ENCODE measurements at regions not wholly inside any gene's neighbourhood (a gene's known extent, or its start where the extent isn't known, plus 50 kb on each side); places are given as distances from the start of the nearest gene placed in this dataset.

- Histone ChIP-seq H3K4me1 (no peaks in the 10 kb centered on the region), H3K27ac (no peak overlapping the region), H3K9me3 (no peaks in the 10 kb centered on the region), H3K36me3 (no peaks in the 10 kb centered on the region), H3K4me3 (no peak overlapping the region), H3K27me3 (no peaks in the 10 kb centered on the region)
- ATAC-seq (ENCODE audit: low FRiP score in 2 of 2) = no peak
- no peak for DNase-seq
- WGBS, 2 donors = 89 to 94% methylated on average over 3 of the region's 3 CpGs
- TF ChIP-seq CTCF (IDR thresholded peaks at IDR 0.05) (no peak), POLR2A (IDR thresholded peaks at IDR 0.05) (no peak), EP300 (IDR thresholded peaks at IDR 0.05) (no peak), POLR2AphosphoS5 (IDR thresholded peaks at IDR 0.05) (no peak)
These were observed 634.0 kb downstream of the OTOL1 start for GRCh38 chr3:162130582-162130981.

- H3K4me3 ChIP-seq = no peak overlapping the region
- TF ChIP-seq EP300 (IDR thresholded peaks at IDR 0.05) (no peak), CTCF (IDR thresholded peaks at IDR 0.05) (no peak), POLR2AphosphoS5 (IDR thresholded peaks at IDR 0.05) (no peak), POLR2A (IDR thresholded peaks at IDR 0.05) (no peak)
- no peaks in the 10 kb centered on the region for H3K36me3 ChIP-seq
- no peaks in the 10 kb centered on the region for H3K4me1 ChIP-seq
- DNase-seq (no peak), ATAC-seq (ENCODE audit: low FRiP score in 2 of 2) (no peak)
- H3K27me3 ChIP-seq = no peaks in the 10 kb centered on the region
- no peaks in the 10 kb centered on the region for H3K9me3 ChIP-seq
- no peak overlapping the region for H3K27ac ChIP-seq
These were observed 636.4 kb downstream of the OTOL1 start for GRCh38 chr3:162132981-162133380.

GRCh38 chr3:162134571-162134970 lies 638.0 kb downstream of the OTOL1 start:
- Histone ChIP-seq H3K4me3 (no peak overlapping the region), H3K36me3 (no peaks in the 10 kb centered on the region), H3K9me3 (no peaks in the 10 kb centered on the region), H3K4me1 (no peaks in the 10 kb centered on the region), H3K27me3 (no peaks in the 10 kb centered on the region), H3K27ac (no peak overlapping the region)
- 65 to 68% methylated on average over 4 of the region's 4 CpGs for WGBS, 2 donors
- DNase-seq (no peak), ATAC-seq (ENCODE audit: low FRiP score in 2 of 2) (no peak)
- TF ChIP-seq POLR2A (IDR thresholded peaks at IDR 0.05) (no peak), POLR2AphosphoS5 (IDR thresholded peaks at IDR 0.05) (no peak), EP300 (IDR thresholded peaks at IDR 0.05) (no peak), CTCF (IDR thresholded peaks at IDR 0.05) (no peak)

GRCh38 chr3:162136136-162136535 lies 639.5 kb downstream of the OTOL1 start:
- no peaks in the 10 kb centered on the region for H3K27me3 ChIP-seq
- no peaks in the 10 kb centered on the region for H3K36me3 ChIP-seq
- no peaks in the 10 kb centered on the region for H3K9me3 ChIP-seq
- no peak for TF ChIP-seq EP300 (IDR thresholded peaks at IDR 0.05)
- no peak for TF ChIP-seq POLR2AphosphoS5 (IDR thresholded peaks at IDR 0.05)
- no peak for TF ChIP-seq CTCF (IDR thresholded peaks at IDR 0.05)
- TF ChIP-seq POLR2A (IDR thresholded peaks at IDR 0.05) = no peak
- H3K4me1 ChIP-seq = no peaks in the 10 kb centered on the region
- no peak overlapping the region for H3K4me3 ChIP-seq
- DNase-seq = no peak
- H3K27ac ChIP-seq = no peak overlapping the region
- 86 to 92% methylated on average over 2 of the region's 2 CpGs for WGBS, 2 donors
- ATAC-seq (ENCODE audit: low FRiP score in 2 of 2) = no peak

GRCh38 chr3:162138509-162138908 lies 641.9 kb downstream of the OTOL1 start:
- TF ChIP-seq POLR2AphosphoS5 (IDR thresholded peaks at IDR 0.05) = no peak
- no peak for TF ChIP-seq EP300 (IDR thresholded peaks at IDR 0.05)
- no peak for TF ChIP-seq CTCF (IDR thresholded peaks at IDR 0.05)
- no peak for TF ChIP-seq POLR2A (IDR thresholded peaks at IDR 0.05)
- ATAC-seq (ENCODE audit: low FRiP score in 2 of 2) (no peak), DNase-seq (no peak)
- Histone ChIP-seq H3K36me3 (no peaks in the 10 kb centered on the region), H3K27me3 (no peaks in the 10 kb centered on the region), H3K4me3 (no peak overlapping the region), H3K4me1 (no peaks in the 10 kb centered on the region), H3K27ac (no peak overlapping the region), H3K9me3 (no peaks in the 10 kb centered on the region)
- 58 to 66% methylated on average over 4 of the region's 4 CpGs for WGBS, 2 donors

All from upper lobe of left lung (tissue), 6 donors.